ENCODE measurements at regions not wholly inside any gene's neighbourhood (a gene's known extent, or its start where the extent isn't known, plus 50 kb on each side); places are given as distances from the start of the nearest gene placed in this dataset.

- TF ChIP-seq CTCF (IDR thresholded peaks at IDR 0.05) (no peak), POLR2A (IDR thresholded peaks at IDR 0.05) (no peak)
Measured at GRCh38 chr2:183536714-183537113, 412.5 kb downstream of the NUP35 start.
